ENCODE measurements at regions not wholly inside any gene's neighbourhood (a gene's known extent, or its start where the extent isn't known, plus 50 kb on each side); places are given as distances from the start of the nearest gene placed in this dataset.

DNA sequence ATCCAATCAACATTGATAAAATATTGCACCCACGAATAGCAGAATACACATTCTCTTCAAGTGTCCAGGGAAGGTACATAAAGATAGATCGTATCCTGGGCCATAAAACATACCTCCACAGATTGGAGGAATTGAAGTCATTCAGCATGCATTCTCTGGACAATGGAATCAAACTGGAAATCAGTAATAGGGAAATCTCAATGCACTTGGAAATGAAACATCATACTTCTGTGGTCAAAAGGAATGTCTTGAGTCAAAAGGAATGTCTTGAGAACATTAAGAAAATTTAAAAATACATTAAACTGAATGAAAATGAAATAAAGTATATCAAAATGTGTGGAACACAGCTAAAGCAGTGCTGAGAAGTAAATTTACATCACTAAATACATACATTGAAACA lies 138.8 kb downstream of the TFAP2A start:
- Mint-ChIP-seq H3K9me3 (peaks cover 5% of the 10 kb centered on the region), H3K27me3 (ENCODE audit: insufficient read depth) (no peaks in the 10 kb centered on the region), H3K36me3 (ENCODE audit: low read depth) (no peaks in the 10 kb centered on the region), H3K27ac (no peak overlapping the region), H3K4me3 (no peak overlapping the region), H3K4me1 (no peaks in the 10 kb centered on the region)
- Histone ChIP-seq H3K27me3 (ENCODE audit: control insufficient read depth, insufficient read depth, low read length, poor library complexity, severe bottlenecking) (no peaks in the 10 kb centered on the region), H3K36me3 (ENCODE audit: control insufficient read depth, insufficient read depth, low read length) (no peaks in the 10 kb centered on the region), H3K27ac (ENCODE audit: low read depth, low read length) (no peak overlapping the region), H3K9ac (ENCODE audit: extremely low read depth, low read length, poor library complexity, severe bottlenecking) (no peak overlapping the region), H3K4me1 (ENCODE audit: control insufficient read depth, insufficient read depth, low read length) (no peaks in the 10 kb centered on the region), H3K9me3 (ENCODE audit: control insufficient read depth, low read length) (no peaks in the 10 kb centered on the region), H3K4me3 (ENCODE audit: low read length) (no peak overlapping the region)
- WGBS, 2 experiments (ENCODE audit: insufficient coverage in 1 of 2, insufficient read length in 1 of 2), result 91 to 100% methylated on average over 1 to 2 of the region's 2 CpGs
- TF ChIP-seq, protein P1, sequence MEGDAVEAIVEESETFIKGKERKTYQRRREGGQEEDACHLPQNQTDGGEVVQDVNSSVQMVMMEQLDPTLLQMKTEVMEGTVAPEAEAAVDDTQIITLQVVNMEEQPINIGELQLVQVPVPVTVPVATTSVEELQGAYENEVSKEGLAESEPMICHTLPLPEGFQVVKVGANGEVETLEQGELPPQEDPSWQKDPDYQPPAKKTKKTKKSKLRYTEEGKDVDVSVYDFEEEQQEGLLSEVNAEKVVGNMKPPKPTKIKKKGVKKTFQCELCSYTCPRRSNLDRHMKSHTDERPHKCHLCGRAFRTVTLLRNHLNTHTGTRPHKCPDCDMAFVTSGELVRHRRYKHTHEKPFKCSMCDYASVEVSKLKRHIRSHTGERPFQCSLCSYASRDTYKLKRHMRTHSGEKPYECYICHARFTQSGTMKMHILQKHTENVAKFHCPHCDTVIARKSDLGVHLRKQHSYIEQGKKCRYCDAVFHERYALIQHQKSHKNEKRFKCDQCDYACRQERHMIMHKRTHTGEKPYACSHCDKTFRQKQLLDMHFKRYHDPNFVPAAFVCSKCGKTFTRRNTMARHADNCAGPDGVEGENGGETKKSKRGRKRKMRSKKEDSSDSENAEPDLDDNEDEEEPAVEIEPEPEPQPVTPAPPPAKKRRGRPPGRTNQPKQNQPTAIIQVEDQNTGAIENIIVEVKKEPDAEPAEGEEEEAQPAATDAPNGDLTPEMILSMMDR (conservative IDR thresholded peaks at IDR 0.05), result no peak
- DNase-seq, result no peak

DNA sequence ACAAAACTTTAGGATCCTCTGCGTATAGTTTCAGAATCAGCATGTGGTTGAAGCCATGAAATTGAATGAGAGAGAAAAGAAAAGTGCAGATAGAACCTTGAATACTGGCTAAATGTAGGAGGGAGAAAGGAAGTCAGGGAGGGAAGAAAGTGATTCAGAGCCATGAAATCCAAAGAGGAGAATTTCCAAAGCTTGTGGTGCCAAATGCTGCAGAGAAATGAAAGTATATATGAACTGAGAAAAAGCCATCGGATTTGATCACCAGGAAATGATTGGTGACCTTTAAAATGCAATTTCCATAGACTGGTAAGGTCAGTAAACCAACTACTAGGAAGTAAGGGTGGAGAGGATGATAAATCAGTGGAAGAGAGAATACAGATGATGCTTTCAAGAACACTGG lies 142.3 kb downstream of the TFAP2A start:
- Histone ChIP-seq H3K4me3 (ENCODE audit: low read length) (no peak overlapping the region), H3K27ac (ENCODE audit: low read depth, low read length) (no peak overlapping the region), H3K36me3 (ENCODE audit: control insufficient read depth, insufficient read depth, low read length) (no peaks in the 10 kb centered on the region), H3K9me3 (ENCODE audit: control insufficient read depth, low read length) (no peaks in the 10 kb centered on the region), H3K4me1 (ENCODE audit: control insufficient read depth, insufficient read depth, low read length) (peaks cover 13% of the 10 kb centered on the region), H3K9ac (ENCODE audit: extremely low read depth, low read length, poor library complexity, severe bottlenecking) (no peak overlapping the region), H3K27me3 (ENCODE audit: control insufficient read depth, insufficient read depth, low read length, poor library complexity, severe bottlenecking) (peaks cover 10% of the 10 kb centered on the region)
- no peak for DNase-seq
- TF ChIP-seq, protein P1 (conservative IDR thresholded peaks at IDR 0.05), result no peak
- Mint-ChIP-seq H3K27ac (no peak overlapping the region), H3K4me3 (no peak overlapping the region), H3K27me3 (ENCODE audit: insufficient read depth) (peaks cover 10% of the 10 kb centered on the region), H3K36me3 (ENCODE audit: low read depth) (no peaks in the 10 kb centered on the region), H3K4me1 (peaks cover 22% of the 10 kb centered on the region), H3K9me3 (no peaks in the 10 kb centered on the region)
- 69 to 96% methylated on average over 2 of the region's 2 CpGs for WGBS, 2 experiments (ENCODE audit: insufficient coverage in 1 of 2, insufficient read length in 1 of 2)

DNA sequence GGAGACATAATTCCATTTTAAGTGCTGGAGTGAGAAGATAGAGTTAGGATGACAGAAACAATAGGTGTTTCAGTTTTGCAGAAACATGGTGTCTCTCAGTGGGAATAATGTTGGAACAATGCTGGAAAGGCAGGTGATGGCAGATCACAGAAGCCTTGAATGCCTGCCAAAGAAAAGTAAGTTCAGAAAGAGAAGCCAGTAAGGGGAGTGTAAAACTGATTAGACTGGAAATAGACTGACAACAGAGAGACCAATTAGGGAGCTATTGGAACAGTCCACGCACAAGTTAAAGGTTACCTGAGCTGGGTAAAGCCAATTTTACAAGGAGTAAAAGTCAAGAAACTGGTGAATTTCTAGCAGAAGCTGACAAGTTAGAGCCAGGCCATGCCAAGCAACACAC lies 142.9 kb downstream of the TFAP2A start:
- peaks cover 13% of the 10 kb centered on the region for H3K4me1 ChIP-seq (ENCODE audit: control insufficient read depth, insufficient read depth, low read length)
- DNase-seq, result no peak
- Mint-ChIP-seq H3K4me1 (peaks cover 22% of the 10 kb centered on the region), H3K27ac (no peak overlapping the region), H3K9me3 (no peaks in the 10 kb centered on the region), H3K27me3 (ENCODE audit: insufficient read depth) (peaks cover 13% of the 10 kb centered on the region), H3K4me3 (no peak overlapping the region), H3K36me3 (ENCODE audit: low read depth) (no peaks in the 10 kb centered on the region)
- no peak overlapping the region for H3K4me3 ChIP-seq (ENCODE audit: low read length)
- H3K27ac ChIP-seq (ENCODE audit: low read depth, low read length), result no peak overlapping the region
- H3K36me3 ChIP-seq (ENCODE audit: control insufficient read depth, insufficient read depth, low read length), result no peaks in the 10 kb centered on the region
- peaks cover 10% of the 10 kb centered on the region for H3K27me3 ChIP-seq (ENCODE audit: control insufficient read depth, insufficient read depth, low read length, poor library complexity, severe bottlenecking)
- no peak overlapping the region for H3K9ac ChIP-seq (ENCODE audit: extremely low read depth, low read length, poor library complexity, severe bottlenecking)
- no peaks in the 10 kb centered on the region for H3K9me3 ChIP-seq (ENCODE audit: control insufficient read depth, low read length)
- WGBS, 2 experiments (ENCODE audit: insufficient coverage in 1 of 2, insufficient read length in 1 of 2), result 100% methylated on average over 1 of the region's 1 CpG
- TF ChIP-seq, protein P1 (conservative IDR thresholded peaks at IDR 0.05), result no peak

Measured in endodermal cell (in vitro differentiated cells).